ENCODE measurements at regions not wholly inside any gene's neighbourhood (a gene's known extent, or its start where the extent isn't known, plus 50 kb on each side); places are given as distances from the start of the nearest gene placed in this dataset.
"Not testable (repeated sequence)": the region's sequence is repeated elsewhere in the genome, so short reads cannot be mapped to it uniquely, and the experiment has no call there.

- DNase-seq (ENCODE audit: low spot score), result no peak
These were observed 197.7 kb downstream of the SLITRK6 start for GRCh38 chr13:85601526-85601925.

GRCh38 chr13:85597790-85598500 is 201.3 kb downstream of the SLITRK6 start:
- no peak for DNase-seq (ENCODE audit: low spot score)

- DNase-seq (ENCODE audit: low spot score), result no peak
These were observed 207.0 kb downstream of the SLITRK6 start for GRCh38 chr13:85592211-85592610.

- no peak for DNase-seq (ENCODE audit: low spot score)
These were observed 208.8 kb downstream of the SLITRK6 start for GRCh38 chr13:85590231-85590931.

GRCh38 chr13:85589021-85589420 is 210.2 kb downstream of the SLITRK6 start:
- DNase-seq (ENCODE audit: low spot score), result no peak

- no peak for DNase-seq (ENCODE audit: low spot score)
These were observed 210.9 kb downstream of the SLITRK6 start for GRCh38 chr13:85588359-85588758.

- no peak for DNase-seq (ENCODE audit: low spot score)
These were observed 212.4 kb downstream of the SLITRK6 start for GRCh38 chr13:85586856-85587255.

- DNase-seq (ENCODE audit: low spot score), result no peak
These were observed 212.8 kb downstream of the SLITRK6 start for GRCh38 chr13:85586422-85586831.

- DNase-seq (ENCODE audit: low spot score), result no peak
These were observed 216.3 kb downstream of the SLITRK6 start for GRCh38 chr13:85582890-85583289.

GRCh38 chr13:85575110-85575509 is 224.1 kb downstream of the SLITRK6 start:
- no peak for DNase-seq (ENCODE audit: low spot score)

- DNase-seq (ENCODE audit: low spot score), result no peak
These were observed 231.3 kb downstream of the SLITRK6 start for GRCh38 chr13:85567909-85568308.

- no peak for DNase-seq (ENCODE audit: low spot score)
These were observed 233.6 kb downstream of the SLITRK6 start for GRCh38 chr13:85565652-85566051.

- no peak for DNase-seq (ENCODE audit: low spot score)
These were observed 234.6 kb downstream of the SLITRK6 start for GRCh38 chr13:85564598-85564997.

- DNase-seq (ENCODE audit: low spot score), result no peak
These were observed 236.9 kb downstream of the SLITRK6 start for GRCh38 chr13:85562282-85562681.

GRCh38 chr13:85557691-85558467 is 241.3 kb downstream of the SLITRK6 start:
- DNase-seq (ENCODE audit: low spot score), result no peak

- no peak for DNase-seq (ENCODE audit: low spot score)
These were observed 248.2 kb downstream of the SLITRK6 start for GRCh38 chr13:85551012-85551411.

GRCh38 chr13:85549819-85550218 is 249.4 kb downstream of the SLITRK6 start:
- no peak for DNase-seq (ENCODE audit: low spot score)

- not testable (repeated sequence) for DNase-seq (ENCODE audit: low spot score)
These were observed 250.4 kb downstream of the SLITRK6 start for GRCh38 chr13:85548845-85549244.

GRCh38 chr13:85545771-85546170 is 253.4 kb downstream of the SLITRK6 start:
- DNase-seq (ENCODE audit: low spot score), result no peak

- DNase-seq (ENCODE audit: low spot score), result no peak
These were observed 254.5 kb downstream of the SLITRK6 start for GRCh38 chr13:85544756-85545155.

- DNase-seq (ENCODE audit: low spot score), result no peak
These were observed 256.1 kb downstream of the SLITRK6 start for GRCh38 chr13:85543144-85543543.

GRCh38 chr13:85541476-85541875 is 257.7 kb downstream of the SLITRK6 start:
- no peak for DNase-seq (ENCODE audit: low spot score)

- DNase-seq (ENCODE audit: low spot score), result no peak
These were observed 260.3 kb downstream of the SLITRK6 start for GRCh38 chr13:85538957-85539356.
